ENCODE measurements at regions not wholly inside any gene's neighbourhood (a gene's known extent, or its start where the extent isn't known, plus 50 kb on each side); places are given as distances from the start of the nearest gene placed in this dataset.

DNA sequence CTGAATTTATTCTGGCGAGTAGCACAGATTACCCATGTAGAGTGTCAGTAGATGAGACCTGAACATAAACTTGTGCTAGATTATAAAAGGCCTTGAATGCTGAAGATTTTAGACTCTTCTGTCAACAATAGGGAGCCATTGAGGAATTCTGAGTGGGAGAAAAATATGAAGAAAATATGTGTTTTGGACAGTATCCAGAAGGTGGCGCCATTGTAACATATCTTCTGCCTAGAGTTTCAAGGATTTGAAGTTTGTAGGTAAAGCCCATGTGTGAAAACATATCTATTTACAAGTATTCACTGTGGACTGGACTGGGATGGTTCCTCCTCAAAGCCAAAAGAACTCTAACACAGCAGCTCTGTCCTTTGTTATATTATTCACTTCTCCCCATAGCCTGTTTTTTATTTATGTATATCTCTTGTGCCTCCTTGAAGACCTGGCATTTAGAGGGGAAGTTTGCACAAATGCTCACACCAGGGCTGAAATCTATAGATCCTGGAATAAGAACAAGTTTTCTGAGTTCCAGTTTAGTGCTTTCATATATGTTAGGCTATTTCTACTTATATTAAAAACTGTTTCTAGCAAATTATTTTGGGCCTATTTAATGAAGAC, 124.9 kb downstream of the RDH14 start:
- Histone ChIP-seq H2AFZ (no peak overlapping the region), H3K9ac (no peak overlapping the region), H3K4me1 (no peaks in the 10 kb centered on the region), H3K36me3 (ENCODE audit: control insufficient read depth, insufficient read depth, low read length) (no peaks in the 10 kb centered on the region), H3K79me2 (no peaks in the 10 kb centered on the region), H3K4me3 (ENCODE audit: low read depth, low read length) (no peak overlapping the region), H3K27me3 (ENCODE audit: control insufficient read depth, insufficient read depth, low read length) (no peaks in the 10 kb centered on the region), H3K4me2 (ENCODE audit: low read length) (no peak overlapping the region), H3K27ac (no peak overlapping the region), H3K9me3 (ENCODE audit: control insufficient read depth, low read length) (no peaks in the 10 kb centered on the region)
- TF ChIP-seq, protein P1, sequence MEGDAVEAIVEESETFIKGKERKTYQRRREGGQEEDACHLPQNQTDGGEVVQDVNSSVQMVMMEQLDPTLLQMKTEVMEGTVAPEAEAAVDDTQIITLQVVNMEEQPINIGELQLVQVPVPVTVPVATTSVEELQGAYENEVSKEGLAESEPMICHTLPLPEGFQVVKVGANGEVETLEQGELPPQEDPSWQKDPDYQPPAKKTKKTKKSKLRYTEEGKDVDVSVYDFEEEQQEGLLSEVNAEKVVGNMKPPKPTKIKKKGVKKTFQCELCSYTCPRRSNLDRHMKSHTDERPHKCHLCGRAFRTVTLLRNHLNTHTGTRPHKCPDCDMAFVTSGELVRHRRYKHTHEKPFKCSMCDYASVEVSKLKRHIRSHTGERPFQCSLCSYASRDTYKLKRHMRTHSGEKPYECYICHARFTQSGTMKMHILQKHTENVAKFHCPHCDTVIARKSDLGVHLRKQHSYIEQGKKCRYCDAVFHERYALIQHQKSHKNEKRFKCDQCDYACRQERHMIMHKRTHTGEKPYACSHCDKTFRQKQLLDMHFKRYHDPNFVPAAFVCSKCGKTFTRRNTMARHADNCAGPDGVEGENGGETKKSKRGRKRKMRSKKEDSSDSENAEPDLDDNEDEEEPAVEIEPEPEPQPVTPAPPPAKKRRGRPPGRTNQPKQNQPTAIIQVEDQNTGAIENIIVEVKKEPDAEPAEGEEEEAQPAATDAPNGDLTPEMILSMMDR (IDR thresholded peaks at IDR 0.05) = no peak

DNA sequence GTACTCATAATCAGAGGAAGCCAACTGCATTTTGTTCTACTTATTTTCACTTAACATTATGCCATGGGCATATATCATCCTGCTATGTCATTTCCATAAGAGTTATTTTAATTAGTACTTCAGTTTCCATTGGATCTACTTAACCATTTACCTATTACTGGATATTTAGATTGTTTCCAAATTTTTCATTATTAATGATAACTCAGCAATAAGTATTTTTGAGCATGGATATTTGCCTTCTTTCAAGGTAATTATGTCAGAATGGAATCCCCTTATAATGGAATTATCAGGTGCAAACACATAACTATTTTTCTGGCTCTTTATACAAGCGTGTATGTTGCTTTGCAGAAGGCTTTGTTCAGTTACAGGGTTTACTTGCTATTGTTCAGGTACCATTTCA, 126.6 kb downstream of the RDH14 start:
- H3K36me3 ChIP-seq (ENCODE audit: control insufficient read depth, insufficient read depth, low read length) = no peaks in the 10 kb centered on the region
- TF ChIP-seq, protein P1 (IDR thresholded peaks at IDR 0.05) = no peak
- no peaks in the 10 kb centered on the region for H3K9me3 ChIP-seq (ENCODE audit: control insufficient read depth, low read length)
- H3K27me3 ChIP-seq (ENCODE audit: control insufficient read depth, insufficient read depth, low read length) = no peaks in the 10 kb centered on the region
- H3K4me3 ChIP-seq (ENCODE audit: low read depth, low read length) = no peak overlapping the region
- H2AFZ ChIP-seq = no peak overlapping the region
- no peaks in the 10 kb centered on the region for H3K79me2 ChIP-seq
- no peak overlapping the region for H3K9ac ChIP-seq
- no peaks in the 10 kb centered on the region for H3K4me1 ChIP-seq
- no peak overlapping the region for H3K4me2 ChIP-seq (ENCODE audit: low read length)
- no peak overlapping the region for H3K27ac ChIP-seq

DNA sequence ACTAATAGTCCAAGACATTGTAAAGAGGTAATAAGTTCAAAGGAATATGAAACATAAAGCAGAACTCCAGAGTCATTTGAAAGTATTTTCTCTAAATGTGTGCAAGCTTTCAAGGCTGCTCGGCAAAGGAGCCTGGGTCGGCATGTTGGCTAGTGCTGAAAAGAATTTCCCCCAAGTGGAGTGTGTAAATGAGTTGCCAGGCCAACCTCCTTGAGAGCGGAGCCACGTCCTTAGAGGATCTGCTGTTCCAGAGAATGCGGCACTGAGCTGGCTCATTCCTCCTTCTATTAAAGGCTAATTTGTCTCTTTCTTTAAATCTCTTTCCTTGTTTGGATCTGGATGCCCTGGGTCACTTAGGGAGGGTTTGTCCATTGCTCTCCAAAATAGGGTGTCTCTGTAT, 127.5 kb downstream of the RDH14 start:
- Histone ChIP-seq H3K4me2 (ENCODE audit: low read length) (no peak overlapping the region), H3K27ac (no peak overlapping the region), H3K9ac (no peak overlapping the region), H3K4me3 (ENCODE audit: low read depth, low read length) (no peak overlapping the region), H3K4me1 (no peaks in the 10 kb centered on the region), H3K27me3 (ENCODE audit: control insufficient read depth, insufficient read depth, low read length) (no peaks in the 10 kb centered on the region), H3K36me3 (ENCODE audit: control insufficient read depth, insufficient read depth, low read length) (no peaks in the 10 kb centered on the region), H2AFZ (no peak overlapping the region), H3K9me3 (ENCODE audit: control insufficient read depth, low read length) (no peaks in the 10 kb centered on the region), H3K79me2 (no peaks in the 10 kb centered on the region)
- TF ChIP-seq, protein P1 (IDR thresholded peaks at IDR 0.05) = no peak

DNA sequence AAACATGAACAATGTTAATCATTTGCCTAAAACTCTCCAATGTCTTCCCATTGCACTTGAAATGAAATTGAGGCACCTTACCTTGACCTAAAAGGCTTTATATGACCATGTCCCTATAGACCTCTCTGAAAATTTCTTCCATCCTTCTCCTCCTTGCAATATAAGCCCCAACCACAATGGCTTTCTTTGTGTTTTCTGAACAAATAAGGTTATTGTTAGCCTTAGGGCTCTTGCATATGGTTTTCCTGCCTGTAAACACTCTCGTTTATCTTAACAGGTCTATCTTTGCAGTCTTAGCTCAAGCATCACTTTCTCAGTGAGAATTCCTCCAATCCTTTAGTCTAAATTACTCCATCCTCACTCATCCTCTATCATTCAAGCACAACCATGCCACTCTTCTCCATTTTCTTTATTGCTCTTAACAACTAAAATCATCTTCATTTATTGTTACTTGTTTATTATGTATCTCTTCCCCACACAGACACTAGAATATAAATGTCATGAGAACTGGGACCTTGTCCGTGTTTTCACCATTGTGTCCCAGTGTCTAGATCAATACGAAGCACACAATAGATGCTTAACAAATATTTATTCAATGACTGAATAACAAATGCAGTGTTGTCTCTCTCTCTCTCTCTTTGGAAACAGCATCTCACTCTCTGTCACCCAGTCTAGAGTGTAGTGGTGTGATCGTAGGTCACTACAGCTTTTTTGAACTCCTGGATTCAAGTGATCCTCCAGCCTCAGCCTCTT, 129.3 kb downstream of the RDH14 start:
- Histone ChIP-seq H3K4me2 (ENCODE audit: low read length) (no peak overlapping the region), H2AFZ (no peak overlapping the region), H3K4me3 (ENCODE audit: low read depth, low read length) (no peak overlapping the region), H3K36me3 (ENCODE audit: control insufficient read depth, insufficient read depth, low read length) (no peaks in the 10 kb centered on the region), H3K9me3 (ENCODE audit: control insufficient read depth, low read length) (no peaks in the 10 kb centered on the region), H3K4me1 (no peaks in the 10 kb centered on the region), H3K9ac (no peak overlapping the region), H3K27me3 (ENCODE audit: control insufficient read depth, insufficient read depth, low read length) (no peaks in the 10 kb centered on the region), H3K79me2 (no peaks in the 10 kb centered on the region), H3K27ac (no peak overlapping the region)
- TF ChIP-seq, protein P1 (IDR thresholded peaks at IDR 0.05) = no peak

DNA sequence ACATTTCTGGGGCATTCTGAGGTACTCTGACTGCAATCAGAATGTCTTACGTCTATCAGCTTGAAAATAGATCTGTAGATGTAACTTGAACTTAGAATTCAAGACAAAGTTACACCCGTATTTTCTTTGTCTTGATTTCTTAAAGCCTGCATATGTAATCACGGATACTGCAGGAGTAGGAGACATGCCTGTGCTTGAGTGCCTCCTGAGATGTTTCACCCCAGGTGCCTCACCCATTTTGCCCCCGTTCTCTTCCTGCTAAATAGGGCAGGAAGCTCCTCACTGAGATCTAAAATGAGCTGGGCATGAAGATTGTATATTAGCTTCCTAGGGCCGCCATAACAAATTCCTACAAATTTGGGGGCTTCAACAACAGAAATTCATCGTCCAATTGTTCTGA, 131.9 kb downstream of the RDH14 start:
- no peaks in the 10 kb centered on the region for H3K9me3 ChIP-seq (ENCODE audit: control insufficient read depth, low read length)
- no peaks in the 10 kb centered on the region for H3K27me3 ChIP-seq (ENCODE audit: control insufficient read depth, insufficient read depth, low read length)
- H3K9ac ChIP-seq = no peak overlapping the region
- no peak overlapping the region for H3K4me3 ChIP-seq (ENCODE audit: low read depth, low read length)
- no peak overlapping the region for H3K4me2 ChIP-seq (ENCODE audit: low read length)
- H3K79me2 ChIP-seq = no peaks in the 10 kb centered on the region
- no peaks in the 10 kb centered on the region for H3K4me1 ChIP-seq
- no peak overlapping the region for H2AFZ ChIP-seq
- no peak overlapping the region for H3K27ac ChIP-seq
- TF ChIP-seq, protein P1 (IDR thresholded peaks at IDR 0.05) = no peak
- H3K36me3 ChIP-seq (ENCODE audit: control insufficient read depth, insufficient read depth, low read length) = no peaks in the 10 kb centered on the region

Data from parathyroid adenoma (tissue), 2 donors.